ENCODE measurements at regions not wholly inside any gene's neighbourhood (a gene's known extent, or its start where the extent isn't known, plus 50 kb on each side); places are given as distances from the start of the nearest gene placed in this dataset.

GRCh38 chr10:90051053-90051452 lies 349.7 kb downstream of the KIF20B start:
- TF ChIP-seq CTCF (IDR thresholded peaks at IDR 0.05; ENCODE audit: insufficient read depth, low read length, poor library complexity, severe bottlenecking) (no peak), EZH2phosphoT487 (conservative IDR thresholded peaks at IDR 0.05; ENCODE audit: low read length) (no peak)

All from SU-DHL-6 (cell line).